GM23338 (cell line): ENCODE measurements at regions not wholly inside any gene's neighbourhood (a gene's known extent, or its start where the extent isn't known, plus 50 kb on each side); places are given as distances from the start of the nearest gene placed in this dataset.

Experiments
- ATAC-seq: fragments of 200-7000 bp; cut with Tn5 transposase; 3 replicates; pipeline ENCODE4 v1.9.1; 2020
- DNase-seq: peaks from one replicate; pipeline ENCODE4 v3.0.0-alpha.2; 2015; ENCODE audit warnings: low spot score
- H2AFZ ChIP-seq: fragments of 200-600 bp; sonication (generic); 2 replicates; pipeline ENCODE4 v1.8.0; 2016; ENCODE audit warnings: antibody characterized with exemption, mild to moderate bottlenecking, moderate library complexity
- H3F3A ChIP-seq: fragments of 200-600 bp; sonication (generic); replicated peaks from 2 replicates; pipeline ENCODE4 v1.8.0; 2017; ENCODE audit warnings: antibody characterized with exemption, mixed run types, low read depth
- H3K27ac ChIP-seq: fragments of 200-600 bp; sonication (generic); 2 replicates; pipeline ENCODE4 v1.6.1; 2016; ENCODE audit warnings: low read depth
- H3K27me3 ChIP-seq: fragments of 200-600 bp; sonication (generic); 2 replicates; pipeline ENCODE4 v1.8.0; 2016; ENCODE audit warnings: mild to moderate bottlenecking, mixed run types, moderate library complexity; ENCODE audit not compliant: insufficient read depth
- H3K36me3 ChIP-seq: fragments of 200-600 bp; sonication (generic); 2 replicates; pipeline ENCODE4 v1.8.0; 2016; ENCODE audit warnings: mild to moderate bottlenecking; ENCODE audit not compliant: insufficient read depth
- H3K4me1 ChIP-seq: fragments of 200-600 bp; sonication (generic); 2 replicates; pipeline ENCODE4 v1.8.0; 2016; ENCODE audit warnings: mild to moderate bottlenecking, moderate library complexity; ENCODE audit not compliant: insufficient read depth
- H3K4me2 ChIP-seq: fragments of 200-600 bp; sonication (generic); 2 replicates; pipeline ENCODE4 v1.7.1; 2017; ENCODE audit warnings: mixed run types
- H3K4me3 ChIP-seq: fragments of 200-600 bp; sonication (generic); 2 replicates; pipeline ENCODE4 v1.6.1; 2016; ENCODE audit warnings: mixed run types
- H3K79me2 ChIP-seq: fragments of 200-600 bp; sonication (generic); replicated peaks from 2 replicates; pipeline ENCODE4 v1.8.0; 2017; ENCODE audit warnings: mild to moderate bottlenecking; ENCODE audit not compliant: insufficient read depth
- H3K9me2 ChIP-seq: fragments of 200-600 bp; sonication (generic); 2 replicates; pipeline ENCODE4 v1.8.0; 2017; ENCODE audit not compliant: insufficient read depth
- H4K20me1 ChIP-seq: fragments of 200-600 bp; sonication (generic); replicated peaks from 2 replicates; pipeline ENCODE4 v1.8.0; 2017; ENCODE audit warnings: mild to moderate bottlenecking; ENCODE audit not compliant: insufficient read depth
- H3K27ac Mint-ChIP-seq: 2 replicates; pipeline ENCODE4 v1.8.0; 2020; ENCODE audit warnings: inconsistent platforms, mild to moderate bottlenecking, moderate library complexity, mixed read lengths
- H3K27me3 Mint-ChIP-seq: 3 replicates; pipeline ENCODE4 v1.8.0; 2022; ENCODE audit warnings: low read depth, mild to moderate bottlenecking, moderate library complexity, mixed read lengths, inconsistent platforms; ENCODE audit not compliant: insufficient read depth, poor library complexity
- H3K36me3 Mint-ChIP-seq: 3 replicates; pipeline ENCODE4 v1.8.0; 2021; ENCODE audit warnings: low read depth, mild to moderate bottlenecking, inconsistent platforms, moderate library complexity, mixed read lengths
- H3K4me1 Mint-ChIP-seq: 3 replicates; pipeline ENCODE4 v1.8.0; 2020; ENCODE audit warnings: mild to moderate bottlenecking, inconsistent platforms, mixed read lengths
- H3K4me3 Mint-ChIP-seq: 3 replicates; pipeline ENCODE4 v1.8.0; 2021; ENCODE audit warnings: moderate library complexity, mild to moderate bottlenecking, inconsistent platforms, mixed read lengths
- H3K9me3 Mint-ChIP-seq: 3 replicates; pipeline ENCODE4 v1.8.0; 2020; ENCODE audit warnings: moderate library complexity, mild to moderate bottlenecking, inconsistent platforms, mixed read lengths
- CTCF ChIP-seq, 2 experiments: fragments of 200-600 bp in 1 of 2; sonication (generic) in 1 of 2; conservative IDR thresholded peaks; 2 replicates each; pipeline versions ENCODE4 v1.5.1 to v1.6.1; 2016 to 2017; ENCODE audit warnings: antibody characterized with exemption in 2 of 2, low read depth in 2 of 2, mild to moderate bottlenecking in 2 of 2, moderate library complexity in 1 of 2
- ETS1 ChIP-seq: IDR thresholded peaks from 2 replicates; pipeline ENCODE4 v1.6.1; 2016; ENCODE audit warnings: antibody characterized with exemption
- EZH2 ChIP-seq: fragments of 200-600 bp; sonication (generic); IDR thresholded peaks from one replicate; pipeline ENCODE4 v1.8.0; 2017; ENCODE audit warnings: antibody characterized with exemption, mild to moderate bottlenecking, low read depth; ENCODE audit not compliant: unreplicated experiment
- EZH2phosphoT487 ChIP-seq: fragments of 200-600 bp; sonication (generic); IDR thresholded peaks from one replicate; pipeline ENCODE4 v1.8.1; 2018; ENCODE audit warnings: antibody characterized with exemption; ENCODE audit not compliant: unreplicated experiment
- NANOG ChIP-seq: IDR thresholded peaks from 2 replicates; pipeline ENCODE4 v1.6.1; 2016; ENCODE audit warnings: antibody characterized with exemption, borderline replicate concordance
- POLR2AphosphoS5 ChIP-seq: IDR thresholded peaks from 2 replicates; pipeline ENCODE4 v1.6.1; 2016; ENCODE audit warnings: antibody characterized with exemption, low read depth
- STAT1 ChIP-seq: IDR thresholded peaks from one replicate; pipeline ENCODE4 v1.6.1; 2016; ENCODE audit warnings: antibody characterized with exemption; ENCODE audit not compliant: unreplicated experiment
- ZNF114 ChIP-seq: fragments of 250-450 bp; sonication (Bioruptor Pico); IDR thresholded peaks from 2 replicates; pipeline ENCODE4 v1.5.0; 2020; ENCODE audit warnings: mild to moderate bottlenecking, moderate library complexity
- ZNF462 ChIP-seq: fragments of 250-450 bp; sonication (Bioruptor Pico); IDR thresholded peaks from 2 replicates; pipeline ENCODE4 v1.5.0; 2020; ENCODE audit warnings: mild to moderate bottlenecking, moderate library complexity

GRCh38 chr12:46435625-46436024 is 63.1 kb upstream of the SLC38A2 start (continued):
- TF ChIP-seq ZNF462 (CRISPR knock-in tag) (no peak), POLR2AphosphoS5 (no peak), NANOG (no peak), STAT1 (no peak), ETS1 (no peak), EZH2phosphoT487 (no peak), CTCF (conservative IDR thresholded peaks at IDR 0.05; ENCODE audit: low read depth in 2 of 2) (no peak)

- H3K4me1 ChIP-seq = peaks cover 14% of the 10 kb centered on the region
- TF ChIP-seq POLR2AphosphoS5 (no peak), EZH2 (no peak), NANOG (no peak), CTCF (conservative IDR thresholded peaks at IDR 0.05; ENCODE audit: low read depth in 2 of 2) (no peak), STAT1 (no peak), ZNF114 (no peak)
Measured at GRCh38 chr12:46435029-46435428, 62.5 kb upstream of the SLC38A2 start.

More at GRCh38 chr12:46435029-46435428, 62.5 kb upstream of the SLC38A2 start:
- H3K4me1 Mint-ChIP-seq = peaks cover 32% of the 10 kb centered on the region
- Histone ChIP-seq H3K36me3 (no peaks in the 10 kb centered on the region), H3K27ac (no peak overlapping the region), H2AFZ (no peak overlapping the region), H3K9me2 (no peaks in the 10 kb centered on the region), H3K4me2 (no peak overlapping the region), H3F3A (0 out of 2 replicates have a peak, but pooled peaks cover 2% of the 10 kb centered on the region), H3K27me3 (no peaks in the 10 kb centered on the region), H3K4me3 (no peak overlapping the region), H4K20me1 (no peaks in the 10 kb centered on the region), H3K79me2 (no peaks in the 10 kb centered on the region)
- H3K4me3 Mint-ChIP-seq = no peak overlapping the region
- DNase-seq = no peak
- no peak overlapping the region for H3K27ac Mint-ChIP-seq
- H3K27me3 Mint-ChIP-seq = peaks cover 4% of the 10 kb centered on the region
- H3K36me3 Mint-ChIP-seq = no peaks in the 10 kb centered on the region
- no peak for ATAC-seq
- H3K9me3 Mint-ChIP-seq = no peaks in the 10 kb centered on the region
